HFFc6 (cell line): ENCODE measurements at regions not wholly inside any gene's neighbourhood (a gene's known extent, or its start where the extent isn't known, plus 50 kb on each side); places are given as distances from the start of the nearest gene placed in this dataset.

ENCODE experiments used
- DNase-seq: peaks from one replicate; pipeline ENCODE4 v3.0.0-alpha.2; 2018
- H3K27ac Mint-ChIP-seq: 2 replicates; pipeline ENCODE4 v1.8.0; 2020; ENCODE audit warnings: mild to moderate bottlenecking, mixed read lengths
- H3K27me3 Mint-ChIP-seq: 2 replicates; pipeline ENCODE4 v1.8.0; 2021; ENCODE audit warnings: mild to moderate bottlenecking, moderate library complexity, mixed read lengths; ENCODE audit not compliant: insufficient read depth
- H3K36me3 Mint-ChIP-seq: 2 replicates; pipeline ENCODE4 v1.8.0; 2021; ENCODE audit warnings: low read depth, mixed read lengths
- H3K4me1 Mint-ChIP-seq: 2 replicates; pipeline ENCODE4 v1.8.0; 2020; ENCODE audit warnings: low read depth, mixed read lengths
- H3K4me3 Mint-ChIP-seq: 2 replicates; pipeline ENCODE4 v1.8.0; 2020; ENCODE audit warnings: mild to moderate bottlenecking, moderate library complexity, mixed read lengths
- H3K9me3 Mint-ChIP-seq: 2 replicates; pipeline ENCODE4 v1.8.0; 2020; ENCODE audit warnings: mild to moderate bottlenecking, mixed read lengths
- TF ChIP-seq, protein P1 (sequence below): fragments of 200-600 bp; sonication (generic); IDR thresholded peaks from 2 replicates; pipeline ENCODE4 v1.5.0; 2021; ENCODE audit warnings: antibody characterized with exemption, mild to moderate bottlenecking

DNA sequence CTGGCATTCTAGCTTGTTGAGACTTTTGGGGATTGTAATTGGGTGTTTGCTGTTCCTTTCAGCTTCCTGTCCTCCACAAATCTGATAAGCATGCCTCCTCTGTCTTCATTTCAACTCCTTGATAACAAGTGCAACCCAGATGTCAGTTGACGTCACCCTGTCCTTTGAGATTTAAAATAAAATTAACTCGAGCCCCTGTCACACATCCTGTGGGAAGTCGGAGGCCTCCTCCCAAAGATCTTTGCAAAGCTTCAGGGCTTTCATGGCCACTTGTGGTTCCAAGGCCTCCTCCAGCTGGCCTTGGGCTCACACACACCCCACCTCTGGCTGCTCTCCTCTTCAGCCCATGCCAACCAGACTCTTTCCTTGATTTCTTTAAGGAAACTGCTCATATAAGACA, 69.9 kb upstream of the ITGA6 start:
- Mint-ChIP-seq H3K36me3 (no peaks in the 10 kb centered on the region), H3K27ac (no peak overlapping the region), H3K27me3 (peaks cover 3% of the 10 kb centered on the region; the same call in 1 of the 2 replicates), H3K4me1 (peaks cover 9% of the 10 kb centered on the region), H3K9me3 (no peaks in the 10 kb centered on the region), H3K4me3 (no peak overlapping the region)
- no peak for DNase-seq
- TF ChIP-seq, protein P1, sequence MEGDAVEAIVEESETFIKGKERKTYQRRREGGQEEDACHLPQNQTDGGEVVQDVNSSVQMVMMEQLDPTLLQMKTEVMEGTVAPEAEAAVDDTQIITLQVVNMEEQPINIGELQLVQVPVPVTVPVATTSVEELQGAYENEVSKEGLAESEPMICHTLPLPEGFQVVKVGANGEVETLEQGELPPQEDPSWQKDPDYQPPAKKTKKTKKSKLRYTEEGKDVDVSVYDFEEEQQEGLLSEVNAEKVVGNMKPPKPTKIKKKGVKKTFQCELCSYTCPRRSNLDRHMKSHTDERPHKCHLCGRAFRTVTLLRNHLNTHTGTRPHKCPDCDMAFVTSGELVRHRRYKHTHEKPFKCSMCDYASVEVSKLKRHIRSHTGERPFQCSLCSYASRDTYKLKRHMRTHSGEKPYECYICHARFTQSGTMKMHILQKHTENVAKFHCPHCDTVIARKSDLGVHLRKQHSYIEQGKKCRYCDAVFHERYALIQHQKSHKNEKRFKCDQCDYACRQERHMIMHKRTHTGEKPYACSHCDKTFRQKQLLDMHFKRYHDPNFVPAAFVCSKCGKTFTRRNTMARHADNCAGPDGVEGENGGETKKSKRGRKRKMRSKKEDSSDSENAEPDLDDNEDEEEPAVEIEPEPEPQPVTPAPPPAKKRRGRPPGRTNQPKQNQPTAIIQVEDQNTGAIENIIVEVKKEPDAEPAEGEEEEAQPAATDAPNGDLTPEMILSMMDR: no peak

DNA sequence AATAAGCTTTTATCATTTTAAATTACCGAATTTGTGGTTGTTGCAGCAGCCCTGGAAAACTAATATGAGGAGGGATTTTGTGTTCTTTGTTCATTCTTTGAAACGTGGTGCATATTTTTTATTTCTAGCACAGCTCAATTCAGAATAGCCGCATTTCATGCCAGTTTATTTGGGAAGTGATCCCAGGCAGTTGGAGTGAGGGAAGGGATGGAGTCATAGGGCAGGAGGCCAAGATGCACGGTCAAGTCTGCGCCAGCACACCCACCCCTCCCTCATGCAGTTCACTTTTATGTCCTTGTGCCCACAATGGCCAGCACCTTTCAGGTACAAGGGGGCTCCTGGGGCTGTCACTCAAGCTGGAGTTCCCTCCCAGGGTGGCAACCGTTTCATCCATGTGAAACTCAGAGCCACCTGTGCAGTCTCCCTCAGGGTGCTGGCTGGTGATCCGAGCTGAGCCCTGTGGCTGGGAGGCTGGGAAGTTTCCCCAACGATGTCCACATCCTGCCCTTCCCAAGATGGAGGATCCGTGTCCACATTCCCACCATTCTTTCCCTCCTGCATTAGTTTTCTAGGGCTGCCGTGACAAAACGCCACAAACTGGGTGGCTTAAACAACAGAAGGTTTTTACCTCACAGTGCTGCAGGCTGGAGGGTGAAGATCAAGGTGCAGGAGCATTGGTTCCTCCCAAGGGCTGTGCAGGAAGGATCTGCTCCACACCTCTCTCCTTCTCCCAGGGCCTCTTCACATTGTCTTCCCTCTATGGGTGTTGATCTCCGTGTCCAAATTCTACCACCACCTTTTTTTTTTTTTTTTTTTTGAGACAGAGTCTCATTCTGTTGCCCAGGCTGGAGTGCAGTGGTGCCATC, 68.5 kb upstream of the ITGA6 start:
- TF ChIP-seq, protein P1: no peak
- DNase-seq: no peak
- no peak overlapping the region for H3K4me3 Mint-ChIP-seq

DNA sequence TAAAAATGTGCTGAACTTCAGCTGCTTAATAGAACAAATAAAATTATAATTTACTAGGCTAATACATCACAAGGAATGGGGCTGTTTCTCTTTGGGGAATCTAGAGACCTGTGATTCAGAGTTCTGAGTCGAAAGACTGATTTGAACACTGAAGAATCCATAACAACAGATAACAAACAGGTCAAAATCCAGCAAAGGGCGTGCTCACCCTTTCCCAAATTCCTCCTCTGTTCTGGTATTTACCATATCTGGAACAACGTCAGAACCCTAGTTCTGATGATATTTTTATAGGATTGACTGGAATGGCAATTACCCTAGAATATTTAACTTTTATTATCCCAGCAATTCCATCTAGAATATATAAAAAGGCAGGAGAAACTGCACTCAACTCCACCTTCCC, 66.0 kb upstream of the ITGA6 start:
- DNase-seq: peak; percentile 37
- H3K27ac Mint-ChIP-seq: no peak overlapping the region
- peaks cover 9% of the 10 kb centered on the region for H3K4me1 Mint-ChIP-seq
- no peaks in the 10 kb centered on the region for H3K9me3 Mint-ChIP-seq
- no peak overlapping the region for H3K4me3 Mint-ChIP-seq
- TF ChIP-seq, protein P1: no peak
- H3K36me3 Mint-ChIP-seq: no peaks in the 10 kb centered on the region
- H3K27me3 Mint-ChIP-seq: peaks cover 5% of the 10 kb centered on the region; the same call in 1 of the 2 replicates

More for the DNA sequence above, 68.5 kb upstream of the ITGA6 start:
- Mint-ChIP-seq H3K27ac (no peak overlapping the region), H3K4me1 (peaks cover 9% of the 10 kb centered on the region), H3K27me3 (peaks cover 4% of the 10 kb centered on the region; the same call in 1 of the 2 replicates), H3K9me3 (no peaks in the 10 kb centered on the region), H3K36me3 (no peaks in the 10 kb centered on the region)

GRCh38 chr2:172361840-172362239, 65.5 kb upstream of the ITGA6 start:
- TF ChIP-seq, protein P1: no peak
- Mint-ChIP-seq H3K9me3 (no peaks in the 10 kb centered on the region), H3K36me3 (no peaks in the 10 kb centered on the region), H3K27ac (no peak overlapping the region), H3K4me3 (no peak overlapping the region), H3K27me3 (peaks cover 5% of the 10 kb centered on the region; the same call in 1 of the 2 replicates), H3K4me1 (peaks cover 9% of the 10 kb centered on the region)
- DNase-seq: no peak

DNA sequence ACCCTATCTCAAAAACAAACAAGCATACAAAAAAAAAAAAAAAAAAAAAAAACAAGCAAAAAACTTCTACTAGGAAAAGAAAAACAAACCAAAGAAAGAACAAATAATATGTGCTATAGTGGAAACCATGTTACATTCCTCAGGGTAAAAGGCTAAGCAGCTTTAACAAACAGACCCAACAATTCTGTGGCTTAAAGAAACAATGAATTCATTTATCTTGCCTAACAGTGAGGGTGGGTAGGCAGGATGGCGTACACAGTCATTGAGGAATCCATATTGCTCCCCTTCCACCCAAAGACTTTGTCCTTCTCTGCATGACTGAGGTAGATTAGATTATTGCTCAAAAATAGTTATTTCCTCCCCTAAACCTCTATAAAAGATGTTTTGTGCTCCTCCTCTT, 63.1 kb upstream of the ITGA6 start:
- Mint-ChIP-seq H3K27ac (no peak overlapping the region), H3K9me3 (peaks cover 6% of the 10 kb centered on the region), H3K4me3 (no peak overlapping the region)

More for the DNA sequence above, 63.1 kb upstream of the ITGA6 start:
- Mint-ChIP-seq H3K27me3 (peaks cover 5% of the 10 kb centered on the region; the same call in 1 of the 2 replicates), H3K4me1 (peaks cover 9% of the 10 kb centered on the region), H3K36me3 (peaks cover 5% of the 10 kb centered on the region)
- TF ChIP-seq, protein P1: no peak
- no peak for DNase-seq
